Choroid plexus epithelial cell (primary cell): ENCODE measurements at regions not wholly inside any gene's neighbourhood (a gene's known extent, or its start where the extent isn't known, plus 50 kb on each side); places are given as distances from the start of the nearest gene placed in this dataset.
"Not testable (repeated sequence)": the region's sequence is repeated elsewhere in the genome, so short reads cannot be mapped to it uniquely, and the experiment has no call there.

Source experiments
- DNase-seq: peaks from one replicate; pipeline ENCODE4 v3.0.0-alpha.2; 2010; ENCODE audit warnings: low read depth
- H3K4me3 ChIP-seq: 2 replicates; pipeline ENCODE4 v1.5.1; 2011; ENCODE audit warnings: low read depth, mild to moderate bottlenecking, control low read depth, low read length, moderate library complexity
- TF ChIP-seq, protein P1 (sequence below): conservative IDR thresholded peaks from 2 replicates; pipeline ENCODE4 v1.5.1; 2011; ENCODE audit warnings: low read depth, mild to moderate bottlenecking, control low read depth, inconsistent platforms, low read length, moderate library complexity

DNA sequence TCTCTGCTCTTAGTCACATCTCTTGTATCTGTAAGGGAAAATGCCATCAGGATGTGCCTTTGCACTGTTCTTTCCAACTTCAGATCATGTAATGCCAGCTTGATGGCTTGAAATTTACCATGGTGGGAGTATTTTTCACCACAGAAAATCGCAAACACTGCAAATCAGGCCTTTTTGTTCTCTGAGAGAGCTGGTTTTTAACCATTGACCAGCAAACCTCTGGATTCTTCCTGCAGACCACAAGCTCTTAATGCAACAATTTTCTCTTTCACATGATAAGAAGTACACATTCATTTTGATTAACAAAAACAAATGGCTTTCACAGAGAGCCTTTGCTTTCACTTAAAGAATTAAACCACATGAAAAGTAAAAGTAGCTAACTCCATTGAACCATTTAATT lies 145.4 kb upstream of the NEBL start:
- no peak overlapping the region for H3K4me3 ChIP-seq
- no peak for DNase-seq
- TF ChIP-seq, protein P1, sequence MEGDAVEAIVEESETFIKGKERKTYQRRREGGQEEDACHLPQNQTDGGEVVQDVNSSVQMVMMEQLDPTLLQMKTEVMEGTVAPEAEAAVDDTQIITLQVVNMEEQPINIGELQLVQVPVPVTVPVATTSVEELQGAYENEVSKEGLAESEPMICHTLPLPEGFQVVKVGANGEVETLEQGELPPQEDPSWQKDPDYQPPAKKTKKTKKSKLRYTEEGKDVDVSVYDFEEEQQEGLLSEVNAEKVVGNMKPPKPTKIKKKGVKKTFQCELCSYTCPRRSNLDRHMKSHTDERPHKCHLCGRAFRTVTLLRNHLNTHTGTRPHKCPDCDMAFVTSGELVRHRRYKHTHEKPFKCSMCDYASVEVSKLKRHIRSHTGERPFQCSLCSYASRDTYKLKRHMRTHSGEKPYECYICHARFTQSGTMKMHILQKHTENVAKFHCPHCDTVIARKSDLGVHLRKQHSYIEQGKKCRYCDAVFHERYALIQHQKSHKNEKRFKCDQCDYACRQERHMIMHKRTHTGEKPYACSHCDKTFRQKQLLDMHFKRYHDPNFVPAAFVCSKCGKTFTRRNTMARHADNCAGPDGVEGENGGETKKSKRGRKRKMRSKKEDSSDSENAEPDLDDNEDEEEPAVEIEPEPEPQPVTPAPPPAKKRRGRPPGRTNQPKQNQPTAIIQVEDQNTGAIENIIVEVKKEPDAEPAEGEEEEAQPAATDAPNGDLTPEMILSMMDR: no peak

DNA sequence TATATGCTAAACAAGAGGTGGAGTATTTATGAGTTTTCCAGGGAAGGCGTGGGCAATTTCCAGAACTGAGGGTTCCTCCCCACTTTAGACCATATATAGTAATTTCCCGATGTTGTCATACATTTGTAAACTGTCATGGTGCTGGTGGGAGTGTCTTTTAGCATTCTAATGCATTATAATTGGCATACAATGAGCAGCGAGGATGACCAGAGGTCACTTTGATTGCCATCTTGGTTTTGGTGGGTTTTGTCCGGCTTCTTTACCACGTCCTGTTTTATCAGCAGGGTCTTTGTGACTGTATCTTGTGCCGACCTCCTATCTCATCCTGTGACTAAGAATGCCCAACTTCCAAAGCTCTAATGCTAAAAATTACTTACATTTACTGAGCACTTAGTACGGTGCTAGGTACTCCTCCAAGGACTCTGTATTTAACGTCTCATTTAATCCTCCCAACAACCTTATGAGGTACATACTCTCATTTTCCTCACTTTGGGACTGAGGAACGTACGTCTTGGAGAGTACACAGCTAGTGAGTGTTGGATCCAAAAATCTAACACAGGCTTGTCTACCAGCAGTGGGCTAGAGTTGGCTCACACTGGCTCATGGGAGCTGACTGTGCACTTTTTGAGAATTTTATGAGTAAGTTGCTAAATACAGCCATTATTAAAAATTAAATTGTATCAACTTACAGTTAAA lies 144.8 kb upstream of the NEBL start:
- TF ChIP-seq, protein P1: no peak
- no peak for DNase-seq
- no peak overlapping the region for H3K4me3 ChIP-seq

DNA sequence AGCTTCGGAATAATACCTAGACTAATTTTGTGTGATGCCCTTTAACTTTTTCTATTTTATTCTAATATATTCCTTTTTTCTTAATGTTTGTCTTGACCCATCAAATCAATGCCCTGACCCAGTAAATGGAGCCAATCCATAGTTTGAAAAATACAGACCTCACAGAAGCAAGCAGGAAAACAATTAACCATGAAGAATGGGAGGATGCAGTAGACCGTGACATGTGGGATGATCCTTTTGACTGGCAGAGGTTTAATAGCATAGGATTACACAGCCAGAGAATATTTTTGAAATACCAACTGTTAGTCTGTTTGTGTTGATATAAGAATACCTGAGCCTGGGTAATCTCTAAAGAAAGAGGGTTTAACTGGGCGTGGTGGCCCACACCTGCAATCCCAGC lies 142.6 kb upstream of the NEBL start:
- TF ChIP-seq, protein P1: no peak
- no peak for DNase-seq
- H3K4me3 ChIP-seq: no peak overlapping the region

DNA sequence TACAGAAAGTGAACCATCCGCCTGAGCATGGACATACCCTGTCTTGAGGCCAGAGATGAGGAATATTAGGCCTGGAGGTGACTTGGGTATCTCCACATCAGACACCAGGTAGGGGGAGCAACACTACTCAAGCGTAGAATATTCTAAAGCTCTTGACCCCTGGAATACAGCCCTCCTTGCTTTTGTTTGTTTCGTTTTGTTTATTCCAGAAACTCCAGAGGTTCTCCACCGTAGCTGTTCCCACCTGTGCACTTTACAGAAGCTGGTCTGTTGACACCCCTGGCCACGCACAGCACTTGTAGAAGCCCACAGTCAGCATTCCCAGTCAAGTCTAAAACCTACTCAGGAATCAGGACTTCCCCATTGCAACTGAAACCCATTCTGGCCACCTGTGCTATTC lies 139.6 kb upstream of the NEBL start:
- no peak overlapping the region for H3K4me3 ChIP-seq
- DNase-seq: no peak
- TF ChIP-seq, protein P1: no peak

DNA sequence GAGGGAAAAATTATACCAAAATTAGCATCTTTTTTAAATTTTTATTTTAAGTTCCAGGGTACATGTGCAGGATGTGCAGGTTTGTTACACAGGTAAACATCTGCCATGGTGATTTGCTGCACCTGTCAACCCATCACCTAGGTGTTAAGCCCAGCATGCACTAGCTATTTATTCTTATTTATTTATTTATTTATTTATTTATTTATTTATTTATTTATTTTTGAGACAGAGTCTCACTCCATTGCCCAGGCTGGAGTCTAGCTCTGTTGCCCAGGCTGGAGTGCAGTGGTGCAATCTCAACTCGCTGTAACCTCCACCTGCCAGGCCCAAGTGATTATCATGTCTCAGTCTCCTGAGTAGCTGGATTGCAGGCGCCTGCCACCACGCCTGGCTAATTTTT lies 137.7 kb upstream of the NEBL start:
- not testable (repeated sequence) for DNase-seq, H3K4me3 ChIP-seq

DNA sequence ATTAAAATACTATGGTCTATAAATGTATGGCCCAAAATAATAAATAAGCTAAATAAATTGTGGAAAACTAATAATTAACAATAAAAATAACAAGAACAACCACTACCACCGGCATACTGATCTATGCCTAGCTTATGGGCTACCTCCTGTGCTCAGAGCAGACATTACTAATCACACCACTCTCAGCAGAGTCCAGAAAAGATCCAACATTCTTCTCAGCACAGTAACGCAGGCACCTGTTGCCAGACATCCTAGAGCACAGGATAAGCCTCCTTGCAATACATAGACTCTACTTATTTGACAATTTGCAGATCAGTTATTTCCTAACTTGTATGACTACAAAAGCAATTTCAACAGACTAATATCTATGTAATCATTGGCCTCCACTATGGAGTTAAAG lies 137.1 kb upstream of the NEBL start:
- TF ChIP-seq, protein P1: no peak
- no peak overlapping the region for H3K4me3 ChIP-seq
- DNase-seq: no peak

DNA sequence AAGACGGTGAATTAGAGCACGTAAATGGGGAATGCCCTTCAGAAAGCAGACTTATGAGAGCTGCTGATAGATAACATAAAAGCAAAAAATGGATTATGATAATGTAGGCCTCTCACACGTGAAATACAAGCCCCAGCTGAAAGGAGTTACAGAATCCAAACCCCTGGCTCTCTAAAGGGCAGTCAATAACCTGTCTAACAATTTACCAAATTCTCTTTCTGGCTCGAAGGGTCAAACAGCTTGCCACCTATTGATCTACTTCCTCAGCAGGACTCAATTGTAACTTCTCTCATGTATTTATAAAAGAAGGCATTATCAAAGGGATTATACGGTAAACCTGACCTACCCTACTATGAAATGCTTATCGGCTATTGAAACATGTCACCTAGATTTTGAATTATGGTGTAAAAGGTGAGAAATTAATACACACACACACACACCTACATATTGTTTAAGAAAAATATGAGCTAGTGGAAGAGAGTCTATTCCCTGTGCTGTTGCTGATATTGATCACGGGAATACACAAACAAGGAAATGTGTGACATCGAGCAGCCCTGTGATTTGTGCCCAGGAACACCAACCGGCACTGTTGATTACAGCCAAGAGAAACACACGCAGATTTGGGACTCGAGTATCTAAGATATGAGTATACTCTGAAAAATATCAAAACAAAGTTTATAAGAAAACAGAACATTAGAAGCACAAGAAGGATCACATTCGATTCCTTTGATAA lies 135.6 kb upstream of the NEBL start:
- no peak overlapping the region for H3K4me3 ChIP-seq
- DNase-seq: no peak

More for the DNA sequence above, 135.6 kb upstream of the NEBL start:
- TF ChIP-seq, protein P1: no peak
